ENCODE measurements at regions not wholly inside any gene's neighbourhood (a gene's known extent, or its start where the extent isn't known, plus 50 kb on each side); places are given as distances from the start of the nearest gene placed in this dataset.

GRCh38 chr16:54465063-54465462, 178.5 kb upstream of the IRX3 start:
- Histone ChIP-seq H3K27ac (no peak overlapping the region), H3K4me1 (ENCODE audit: insufficient read depth) (no peaks in the 10 kb centered on the region), H3K4me3 (no peak overlapping the region), H3K36me3 (no peaks in the 10 kb centered on the region), H3K27me3 (no peaks in the 10 kb centered on the region), H3K9me3 (no peaks in the 10 kb centered on the region)
- no peak for DNase-seq
- 80 to 87% (median 81%) methylated on average over 4 of the region's 4 CpGs for WGBS, 3 donors
- intact Hi-C loops (cut with DNase I) = no loop called here
- TF ChIP-seq, protein P1, sequence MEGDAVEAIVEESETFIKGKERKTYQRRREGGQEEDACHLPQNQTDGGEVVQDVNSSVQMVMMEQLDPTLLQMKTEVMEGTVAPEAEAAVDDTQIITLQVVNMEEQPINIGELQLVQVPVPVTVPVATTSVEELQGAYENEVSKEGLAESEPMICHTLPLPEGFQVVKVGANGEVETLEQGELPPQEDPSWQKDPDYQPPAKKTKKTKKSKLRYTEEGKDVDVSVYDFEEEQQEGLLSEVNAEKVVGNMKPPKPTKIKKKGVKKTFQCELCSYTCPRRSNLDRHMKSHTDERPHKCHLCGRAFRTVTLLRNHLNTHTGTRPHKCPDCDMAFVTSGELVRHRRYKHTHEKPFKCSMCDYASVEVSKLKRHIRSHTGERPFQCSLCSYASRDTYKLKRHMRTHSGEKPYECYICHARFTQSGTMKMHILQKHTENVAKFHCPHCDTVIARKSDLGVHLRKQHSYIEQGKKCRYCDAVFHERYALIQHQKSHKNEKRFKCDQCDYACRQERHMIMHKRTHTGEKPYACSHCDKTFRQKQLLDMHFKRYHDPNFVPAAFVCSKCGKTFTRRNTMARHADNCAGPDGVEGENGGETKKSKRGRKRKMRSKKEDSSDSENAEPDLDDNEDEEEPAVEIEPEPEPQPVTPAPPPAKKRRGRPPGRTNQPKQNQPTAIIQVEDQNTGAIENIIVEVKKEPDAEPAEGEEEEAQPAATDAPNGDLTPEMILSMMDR (IDR thresholded peaks at IDR 0.05) = no peak
- TF ChIP-seq EP300 (IDR thresholded peaks at IDR 0.05) = no peak
- no peak for TF ChIP-seq POLR2A (IDR thresholded peaks at IDR 0.05)

DNA sequence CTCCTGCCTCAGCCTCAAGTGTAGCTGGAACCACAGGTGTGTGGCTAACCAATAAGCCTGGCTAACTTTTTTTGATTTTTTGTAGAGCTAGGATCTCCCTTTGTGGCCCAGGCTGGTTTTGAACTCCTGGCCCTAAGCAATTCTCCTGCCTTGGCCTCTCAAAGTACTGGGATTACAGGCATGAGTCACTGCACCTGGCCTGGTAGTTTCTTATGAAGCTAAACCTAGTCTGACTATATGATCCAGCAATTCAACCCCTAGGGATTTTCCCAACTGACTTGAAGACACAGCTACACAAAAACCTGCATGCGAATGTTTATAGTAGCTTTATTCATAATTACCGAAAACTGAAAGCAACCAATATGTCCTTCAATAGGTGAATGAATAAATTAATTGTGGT, 176.2 kb upstream of the IRX3 start:
- TF ChIP-seq, protein P1 (IDR thresholded peaks at IDR 0.05) = no peak
- TF ChIP-seq POLR2A (IDR thresholded peaks at IDR 0.05) (no peak), EP300 (IDR thresholded peaks at IDR 0.05) (no peak)
- H3K27ac ChIP-seq = no peak overlapping the region
- intact Hi-C loops (cut with DNase I) = no loop called here
- no peaks in the 10 kb centered on the region for H3K27me3 ChIP-seq
- 80 to 98% (median 97%) methylated on average over 2 of the region's 2 CpGs for WGBS, 3 donors
- H3K4me3 ChIP-seq = no peak overlapping the region
- H3K9me3 ChIP-seq = no peaks in the 10 kb centered on the region
- H3K4me1 ChIP-seq (ENCODE audit: insufficient read depth) = no peaks in the 10 kb centered on the region
- DNase-seq = no peak
- no peaks in the 10 kb centered on the region for H3K36me3 ChIP-seq

DNA sequence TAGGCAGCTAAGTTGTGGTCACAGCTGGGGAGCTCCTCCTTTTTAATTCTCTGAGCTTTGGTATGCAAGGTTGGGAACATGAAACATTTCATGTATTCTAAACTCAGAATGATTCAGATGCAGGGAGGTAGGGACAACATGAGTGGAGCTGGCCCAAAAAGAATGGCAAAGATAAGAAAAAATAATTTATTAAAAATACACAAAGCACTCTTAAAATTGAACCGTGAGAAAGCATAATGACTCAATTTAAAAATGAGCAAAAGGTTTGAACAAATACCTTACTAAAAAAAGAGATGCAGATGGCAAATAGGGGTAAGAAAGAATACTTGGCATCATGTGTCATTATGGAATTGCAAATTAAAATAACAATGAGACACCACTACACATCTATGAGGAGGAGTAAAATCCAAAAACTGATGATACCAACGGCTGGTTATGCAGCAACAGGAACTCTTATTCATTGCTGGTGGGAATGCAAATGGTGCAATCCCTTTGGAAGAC, 175.6 kb upstream of the IRX3 start:
- Histone ChIP-seq H3K9me3 (no peaks in the 10 kb centered on the region), H3K27me3 (no peaks in the 10 kb centered on the region), H3K27ac (no peak overlapping the region), H3K4me3 (no peak overlapping the region), H3K36me3 (no peaks in the 10 kb centered on the region), H3K4me1 (ENCODE audit: insufficient read depth) (no peaks in the 10 kb centered on the region)
- WGBS, 3 donors = 40 to 46% (median 41%) methylated on average over 2 of the region's 2 CpGs
- TF ChIP-seq POLR2A (IDR thresholded peaks at IDR 0.05) (no peak), EP300 (IDR thresholded peaks at IDR 0.05) (no peak)
- TF ChIP-seq, protein P1 (IDR thresholded peaks at IDR 0.05) = no peak
- no peak for DNase-seq
- intact Hi-C loops (cut with DNase I) = no loop called here

DNA sequence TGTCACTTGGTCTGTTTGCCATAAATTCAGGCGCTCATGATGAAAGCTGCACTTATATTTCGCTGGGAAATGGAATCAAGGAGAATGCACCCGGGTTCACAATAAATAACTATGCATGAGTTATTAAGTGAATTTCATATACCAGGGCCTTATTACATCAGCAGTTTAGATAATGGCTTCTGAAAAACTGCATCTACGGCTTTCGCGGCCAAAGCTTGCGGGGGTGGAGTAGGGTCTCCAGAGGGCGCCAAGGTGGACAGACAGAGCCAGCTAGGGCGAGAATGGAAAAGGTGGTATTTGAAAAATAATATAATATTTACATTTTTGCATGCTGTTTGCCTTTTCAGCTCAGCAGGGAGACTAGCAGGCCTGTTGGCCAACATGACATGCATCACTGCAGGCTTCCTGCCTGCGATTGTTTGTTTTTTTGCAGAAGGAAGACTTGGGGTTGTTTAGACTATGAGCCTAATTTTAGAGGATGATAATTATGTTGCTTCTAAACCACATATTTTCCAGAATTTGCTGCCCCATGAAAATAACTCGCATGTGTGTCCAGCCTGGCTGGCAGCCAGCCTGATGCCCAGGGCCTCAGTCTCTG, 173.8 kb upstream of the IRX3 start:
- no peaks in the 10 kb centered on the region for H3K27me3 ChIP-seq
- TF ChIP-seq POLR2A (IDR thresholded peaks at IDR 0.05) = no peak
- no peak for TF ChIP-seq EP300 (IDR thresholded peaks at IDR 0.05)
- TF ChIP-seq, protein P1 (IDR thresholded peaks at IDR 0.05) = no peak
- no peaks in the 10 kb centered on the region for H3K4me1 ChIP-seq (ENCODE audit: insufficient read depth)
- H3K36me3 ChIP-seq = no peaks in the 10 kb centered on the region
- 37 to 74% (median 61%) methylated on average over 11 of the region's 11 CpGs for WGBS, 3 donors
- H3K4me3 ChIP-seq = no peak overlapping the region
- intact Hi-C loops (cut with DNase I) = no loop called here
- H3K9me3 ChIP-seq = no peaks in the 10 kb centered on the region
- no peak overlapping the region for H3K27ac ChIP-seq
- DNase-seq = no peak

Measured in ovary (tissue), 7 donors.